ENCODE measurements at regions not wholly inside any gene's neighbourhood (a gene's known extent, or its start where the extent isn't known, plus 50 kb on each side); places are given as distances from the start of the nearest gene placed in this dataset.

DNA sequence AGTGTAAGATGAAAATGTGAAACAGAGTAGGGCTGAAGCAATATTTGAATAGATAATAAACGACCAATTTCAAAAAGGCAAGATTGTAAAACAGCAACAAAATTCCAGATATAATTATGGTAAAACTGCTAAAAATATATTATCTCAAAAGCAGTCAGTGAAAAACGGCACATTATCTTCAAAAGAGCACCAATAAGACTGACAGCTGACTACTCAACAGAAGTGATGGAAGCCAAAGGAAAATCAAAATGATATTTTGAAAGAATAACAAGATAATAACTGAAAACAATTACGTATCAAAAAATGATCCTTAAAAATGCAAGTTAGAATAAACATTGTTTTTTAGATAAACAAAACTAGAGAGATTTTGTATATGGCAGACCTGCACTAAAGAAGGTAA is 920.6 kb upstream of the FAM98A start:
- TF ChIP-seq, protein P1, sequence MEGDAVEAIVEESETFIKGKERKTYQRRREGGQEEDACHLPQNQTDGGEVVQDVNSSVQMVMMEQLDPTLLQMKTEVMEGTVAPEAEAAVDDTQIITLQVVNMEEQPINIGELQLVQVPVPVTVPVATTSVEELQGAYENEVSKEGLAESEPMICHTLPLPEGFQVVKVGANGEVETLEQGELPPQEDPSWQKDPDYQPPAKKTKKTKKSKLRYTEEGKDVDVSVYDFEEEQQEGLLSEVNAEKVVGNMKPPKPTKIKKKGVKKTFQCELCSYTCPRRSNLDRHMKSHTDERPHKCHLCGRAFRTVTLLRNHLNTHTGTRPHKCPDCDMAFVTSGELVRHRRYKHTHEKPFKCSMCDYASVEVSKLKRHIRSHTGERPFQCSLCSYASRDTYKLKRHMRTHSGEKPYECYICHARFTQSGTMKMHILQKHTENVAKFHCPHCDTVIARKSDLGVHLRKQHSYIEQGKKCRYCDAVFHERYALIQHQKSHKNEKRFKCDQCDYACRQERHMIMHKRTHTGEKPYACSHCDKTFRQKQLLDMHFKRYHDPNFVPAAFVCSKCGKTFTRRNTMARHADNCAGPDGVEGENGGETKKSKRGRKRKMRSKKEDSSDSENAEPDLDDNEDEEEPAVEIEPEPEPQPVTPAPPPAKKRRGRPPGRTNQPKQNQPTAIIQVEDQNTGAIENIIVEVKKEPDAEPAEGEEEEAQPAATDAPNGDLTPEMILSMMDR (conservative IDR thresholded peaks at IDR 0.05; ENCODE audit: low read length), result no peak
- no peak for TF ChIP-seq EZH2phosphoT487 (IDR thresholded peaks at IDR 0.05; ENCODE audit: borderline replicate concordance)
